NCI-H1417 (cell line): ENCODE measurements at regions not wholly inside any gene's neighbourhood (a gene's known extent, or its start where the extent isn't known, plus 50 kb on each side); places are given as distances from the start of the nearest gene placed in this dataset.
"Not testable (repeated sequence)": the region's sequence is repeated elsewhere in the genome, so short reads cannot be mapped to it uniquely, and the experiment has no call there.

Experiments
- DNase-seq, 3 experiments: peaks; one replicate each; lab custom pipeline; 2025; lab: John Stamatoyannopoulos, UW

DNA sequence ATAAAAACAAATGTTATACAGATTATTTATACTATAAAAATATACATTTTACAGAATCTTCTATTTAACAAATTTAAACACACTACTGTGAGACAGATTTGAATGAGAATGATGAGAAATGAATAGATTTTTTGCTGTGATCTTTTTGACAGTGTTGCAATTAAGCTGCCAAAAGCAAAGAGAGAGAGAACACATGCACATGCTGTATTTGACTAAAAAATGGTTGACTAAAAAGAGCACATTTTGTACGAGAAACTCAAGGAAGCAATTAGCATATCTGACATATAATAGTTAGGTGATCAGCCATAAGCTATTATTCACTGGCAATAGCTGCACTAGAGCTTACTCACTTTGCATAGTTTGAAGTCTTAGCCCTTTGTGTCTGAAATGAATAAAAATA lies 115.8 kb downstream of the SYT10 start:
- no peak for DNase-seq

GRCh38 chr12:33322519-33322918 lies 117.1 kb downstream of the SYT10 start:
- DNase-seq, result no peak

DNA sequence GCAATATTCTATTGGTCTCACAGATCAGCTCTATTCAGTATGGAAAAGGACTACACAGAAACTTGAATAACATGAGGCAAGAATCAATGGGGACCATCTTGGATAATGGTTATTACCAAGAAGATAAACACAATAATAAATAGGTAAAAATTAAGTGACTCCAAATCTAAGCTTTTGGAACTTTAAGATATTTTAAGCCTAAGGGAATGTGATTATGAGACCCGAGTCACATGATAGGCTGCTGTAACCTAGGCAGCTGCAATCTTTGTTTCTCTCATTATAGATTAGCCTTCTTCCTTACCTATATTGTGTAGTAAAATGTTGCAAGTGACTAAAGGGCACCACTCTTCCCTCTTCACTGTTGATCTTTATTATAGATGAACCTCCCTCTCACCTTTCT lies 121.9 kb downstream of the SYT10 start:
- no peak for DNase-seq

- no peak for DNase-seq
These were observed 125.4 kb downstream of the SYT10 start for GRCh38 chr12:33314223-33314622.

DNA sequence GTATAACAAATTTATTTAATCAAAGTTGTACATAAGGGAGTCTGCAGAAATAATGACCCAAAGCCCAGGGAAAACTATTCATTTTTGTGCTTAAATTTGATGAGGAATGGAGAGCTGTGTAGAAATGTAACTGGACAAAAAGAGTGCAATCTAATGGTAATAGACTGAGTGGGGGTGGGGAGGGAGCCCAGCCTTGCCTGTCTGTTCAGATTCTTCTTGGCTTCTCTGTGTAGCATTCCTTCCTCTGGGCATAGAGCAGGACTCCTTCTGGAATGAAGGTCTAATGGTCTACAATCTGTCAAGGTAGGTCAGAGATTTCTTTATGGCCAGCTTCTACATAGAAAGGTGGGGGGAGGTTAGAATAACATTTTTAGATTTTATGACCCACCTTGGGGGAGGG lies 126.1 kb downstream of the SYT10 start:
- no peak for DNase-seq

DNA sequence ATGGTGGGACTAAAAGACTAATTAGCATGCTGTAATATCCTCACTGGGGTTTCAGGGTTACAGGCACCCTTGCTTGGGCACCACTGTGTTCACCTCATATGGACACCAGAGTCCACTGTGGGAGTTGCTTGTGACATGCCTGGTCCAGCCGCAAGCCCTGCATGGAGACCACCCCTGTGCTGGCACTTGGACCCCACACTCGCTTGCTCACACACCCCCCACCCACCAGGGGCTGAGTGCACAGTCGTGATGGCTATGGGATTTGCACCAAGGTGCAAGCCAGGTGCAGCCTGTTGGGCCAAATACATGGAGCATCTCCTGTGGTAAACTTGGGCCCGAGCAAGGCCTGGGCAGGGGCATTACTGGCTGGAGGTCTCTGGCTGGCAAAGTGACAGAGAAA lies 129.1 kb downstream of the SYT10 start:
- DNase-seq, result no peak

DNA sequence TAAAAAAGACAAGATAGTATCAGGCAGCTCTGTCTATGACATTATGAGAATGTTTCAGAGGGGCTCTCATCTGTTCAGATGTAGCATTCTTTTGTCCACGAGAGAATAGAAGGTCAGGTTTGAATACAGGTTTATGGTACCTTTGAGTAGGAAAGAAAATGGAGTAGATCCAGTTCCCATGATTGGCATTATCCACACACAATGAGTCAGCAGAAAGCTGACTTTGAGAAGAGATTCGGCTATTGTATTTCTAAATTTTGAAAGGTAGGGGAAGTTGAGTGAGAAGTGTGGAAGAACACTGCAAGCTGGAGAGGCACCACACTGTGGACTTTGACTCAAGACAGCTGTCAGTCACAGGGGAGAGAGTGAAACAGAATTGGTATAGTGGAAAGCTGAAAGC lies 135.4 kb downstream of the SYT10 start:
- DNase-seq, result no peak

GRCh38 chr12:33296529-33296928 lies 143.1 kb downstream of the SYT10 start:
- DNase-seq, result no peak

DNA sequence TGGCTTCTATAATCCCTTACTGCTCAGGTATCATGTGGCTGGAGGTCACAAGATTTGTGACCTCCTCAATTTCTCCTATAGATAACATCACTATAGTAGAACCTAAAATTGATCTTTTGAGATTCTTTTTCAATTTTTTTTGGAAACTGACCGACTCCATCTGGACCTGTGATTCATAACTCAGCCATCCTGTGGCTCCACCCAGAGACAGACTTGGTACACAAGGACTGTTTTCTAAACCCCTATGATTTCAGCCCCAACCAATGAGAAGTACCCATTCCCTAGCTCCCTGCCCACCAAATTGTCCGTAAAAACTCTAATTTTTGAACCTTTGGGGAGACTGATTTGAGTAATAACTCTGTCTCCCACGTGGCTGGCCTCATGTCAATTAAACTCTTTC lies 148.9 kb downstream of the SYT10 start:
- no peak for DNase-seq

- DNase-seq, result no peak
These were observed 156.6 kb downstream of the SYT10 start for GRCh38 chr12:33283054-33283453.

GRCh38 chr12:33277376-33277775 lies 162.2 kb downstream of the SYT10 start:
- DNase-seq, result no peak

DNA sequence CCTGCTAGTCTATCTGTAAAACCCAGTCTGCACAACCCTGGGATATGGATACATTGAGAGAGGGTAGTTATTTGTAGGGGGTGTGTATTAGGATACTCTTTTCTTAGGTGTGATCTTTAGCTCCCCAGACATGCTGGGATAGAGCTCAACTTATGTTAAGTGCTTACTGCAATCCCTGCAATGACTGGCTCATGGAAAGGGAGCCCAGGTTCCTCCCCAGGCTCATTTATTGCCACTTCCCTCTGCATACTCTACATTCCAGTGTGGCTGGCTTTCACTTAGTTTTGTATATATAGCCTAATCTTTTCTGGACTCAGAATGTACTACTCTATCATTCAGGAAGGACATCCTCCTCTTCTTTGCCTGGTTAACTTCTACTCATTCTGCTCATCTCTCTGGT lies 172.0 kb downstream of the SYT10 start:
- no peak for DNase-seq

- no peak for DNase-seq
These were observed 173.7 kb downstream of the SYT10 start for GRCh38 chr12:33265900-33266299.

- no peak for DNase-seq
These were observed 174.4 kb downstream of the SYT10 start for GRCh38 chr12:33265033-33265731.

GRCh38 chr12:33253178-33253577 lies 186.4 kb downstream of the SYT10 start:
- DNase-seq, result no peak

DNA sequence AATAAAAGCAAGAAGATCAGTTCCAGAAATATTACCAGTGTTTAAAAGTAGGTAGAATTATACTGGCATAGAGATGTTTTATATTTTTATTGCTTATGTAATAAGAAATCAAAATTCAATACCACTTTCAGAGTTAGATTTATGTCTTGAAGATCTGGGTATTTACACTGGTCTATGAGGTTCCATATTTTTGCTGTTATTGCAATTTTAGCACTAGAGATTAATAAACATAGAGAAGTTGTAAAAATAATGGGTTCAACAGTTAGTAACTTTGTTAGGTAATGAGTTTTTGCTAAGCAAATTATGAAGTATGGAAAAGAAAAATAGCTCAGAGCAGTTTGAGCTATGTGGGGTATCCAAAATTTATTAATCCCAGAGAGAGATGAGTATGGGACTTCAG lies 188.1 kb downstream of the SYT10 start:
- no peak for DNase-seq

DNA sequence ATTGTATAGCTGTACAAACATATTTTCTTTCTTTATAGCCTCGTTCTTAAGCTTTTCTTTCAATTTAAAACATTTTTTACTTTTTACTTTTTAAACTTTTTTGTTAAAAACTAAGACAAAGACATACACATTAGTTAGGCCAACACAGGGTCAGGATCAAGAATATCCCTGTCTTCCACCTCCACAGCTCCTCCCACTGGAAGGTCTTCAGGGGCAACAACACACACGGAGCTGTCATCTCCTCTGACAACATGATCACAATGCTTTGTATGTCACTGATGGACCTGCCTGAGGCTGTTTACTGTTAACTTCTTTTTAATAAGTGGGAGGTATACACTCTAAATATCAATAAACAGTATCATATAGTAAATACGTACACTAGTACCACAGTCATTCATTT lies 191.3 kb downstream of the SYT10 start:
- DNase-seq, result no peak

DNA sequence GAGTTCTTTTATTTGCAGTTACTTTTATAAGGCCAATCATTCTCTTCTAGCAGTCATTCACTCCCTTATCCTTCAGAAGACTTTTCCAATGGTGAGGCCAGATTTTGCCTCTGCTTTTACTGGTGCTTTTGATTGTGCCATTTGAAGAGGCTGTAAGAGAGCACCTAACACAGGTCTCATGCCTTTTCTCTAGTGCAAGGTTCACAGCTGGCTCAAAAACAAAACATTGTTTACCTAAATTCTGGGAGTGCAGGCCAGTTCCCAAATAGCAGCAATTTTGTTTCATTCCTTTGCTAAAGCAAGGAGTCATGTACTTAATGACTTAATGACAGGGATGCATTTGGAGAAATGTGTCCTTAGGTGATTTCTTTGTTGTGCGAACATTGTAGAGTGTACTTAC lies 192.0 kb downstream of the SYT10 start:
- no peak for DNase-seq

DNA sequence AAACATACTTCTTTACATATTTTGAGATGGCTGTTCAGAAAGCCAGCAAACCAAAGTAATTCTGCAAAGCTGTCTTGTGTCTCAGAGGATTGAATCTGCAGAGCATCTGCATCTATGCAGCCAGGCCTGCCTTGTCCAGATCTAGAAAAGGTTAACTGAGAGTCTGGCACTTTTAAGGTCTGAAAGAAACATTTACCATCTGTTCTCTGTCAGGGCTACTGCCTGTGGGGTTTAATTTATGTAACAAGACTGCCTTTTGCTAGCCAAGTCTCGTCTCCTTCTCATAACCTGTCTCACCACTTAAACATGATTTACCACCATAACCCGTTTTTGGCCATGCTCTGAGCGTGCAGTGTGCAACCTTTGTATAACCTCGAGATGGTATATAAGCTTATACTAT lies 194.2 kb downstream of the SYT10 start:
- no peak for DNase-seq

DNA sequence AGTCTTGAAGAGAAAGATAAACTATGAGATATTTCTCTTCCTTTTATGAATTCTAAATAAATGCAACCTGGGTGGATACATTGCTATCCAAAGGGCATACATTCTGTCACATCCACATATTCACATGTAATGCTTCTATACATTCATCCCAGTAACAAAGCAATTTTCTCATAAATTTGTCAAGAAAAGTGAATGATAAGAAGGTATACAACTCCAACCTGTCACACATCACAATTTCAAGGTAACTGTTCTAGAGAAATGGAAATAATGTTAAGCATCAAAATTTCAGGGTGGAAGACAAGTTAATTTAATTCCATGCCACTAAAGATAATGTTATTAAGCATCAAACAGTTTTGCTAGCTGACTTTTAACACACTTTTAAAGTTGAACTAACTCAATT lies 212.9 kb downstream of the SYT10 start:
- no peak for DNase-seq

DNA sequence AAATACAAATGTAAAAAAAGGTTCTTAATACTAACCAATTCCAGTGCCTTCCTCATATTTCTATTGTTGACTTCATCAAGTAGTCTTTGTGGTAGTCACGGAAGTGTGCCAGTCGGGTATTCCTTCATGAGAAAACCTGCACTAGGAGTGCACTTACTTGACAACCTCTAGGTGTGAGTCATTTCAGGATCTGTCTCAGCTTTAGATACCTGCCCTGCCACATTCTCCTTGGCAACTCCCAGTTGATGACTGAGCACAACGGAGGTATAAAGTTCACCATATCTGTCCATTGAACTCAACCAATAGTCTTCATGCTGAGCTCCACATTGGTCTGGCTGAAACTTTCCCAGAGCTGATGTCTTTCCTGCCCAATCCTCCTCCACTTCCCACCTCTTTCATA lies 215.7 kb downstream of the SYT10 start:
- no peak for DNase-seq

- no peak for DNase-seq
These were observed 217.3 kb downstream of the SYT10 start for GRCh38 chr12:33222357-33222756.

- DNase-seq, result no peak
These were observed 233.6 kb downstream of the SYT10 start for GRCh38 chr12:33205981-33206380.

GRCh38 chr12:33194389-33194788 lies 245.2 kb downstream of the SYT10 start:
- not testable (repeated sequence) for DNase-seq

DNA sequence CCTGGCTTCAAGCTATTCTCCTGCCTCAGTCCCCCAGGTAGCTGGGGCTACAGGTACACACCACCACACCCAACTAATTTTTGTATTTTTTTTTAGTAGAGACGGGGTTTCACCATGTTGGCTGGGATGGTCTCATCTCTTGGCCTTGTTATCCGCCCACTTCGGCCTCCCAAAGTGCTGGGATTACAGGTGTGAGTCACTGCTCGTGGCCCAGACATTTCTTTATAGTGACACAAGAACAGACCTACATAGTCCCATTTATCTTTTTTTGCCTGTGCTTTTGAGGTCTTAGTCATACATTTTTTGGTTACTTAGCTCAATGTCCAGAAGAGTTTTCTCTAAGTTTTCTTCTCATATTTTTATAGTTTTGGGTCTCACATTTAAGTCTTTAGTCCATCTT lies 247.4 kb downstream of the SYT10 start:
- no peak for DNase-seq
